Lung (tissue), 11 donors: ENCODE measurements at regions not wholly inside any gene's neighbourhood (a gene's known extent, or its start where the extent isn't known, plus 50 kb on each side); places are given as distances from the start of the nearest gene placed in this dataset.

ENCODE experiments used
- ATAC-seq: fragments of 200-7000 bp; cut with Tn5 transposase; one replicate; pipeline ENCODE4 v1.9.1; 2020; ENCODE audit warnings: moderate number of reproducible peaks; ENCODE audit not compliant: insufficient read depth, low FRiP score
- DNase-seq, 3 donors: peaks; one replicate each; pipeline ENCODE4 v3.0.0-alpha.2; 2013 to 2017
- H3K27ac ChIP-seq, 2 donors: one replicate each; pipeline ENCODE4 v1.5.1; 2013; ENCODE audit warnings: mild to moderate bottlenecking in 2 of 2, moderate library complexity in 2 of 2, control low read depth in 1 of 2, inconsistent platforms in 1 of 2, low read depth in 1 of 2, low read length in 1 of 2
- H3K27me3 ChIP-seq, 3 donors: one replicate each; pipeline ENCODE4 v1.5.1; 2013; ENCODE audit warnings: low read length in 2 of 3; ENCODE audit not compliant: control insufficient read depth in 3 of 3, insufficient read depth in 3 of 3
- H3K36me3 ChIP-seq, 4 donors: one replicate each; pipeline ENCODE4 v1.5.1; 2013; ENCODE audit warnings: low read length in 4 of 4, mild to moderate bottlenecking in 1 of 4, moderate library complexity in 1 of 4; ENCODE audit not compliant: control insufficient read depth in 4 of 4, insufficient read depth in 4 of 4
- H3K4me1 ChIP-seq, 5 donors: one replicate each; pipeline ENCODE4 v1.5.1; 2013; ENCODE audit warnings: low read length in 5 of 5, mild to moderate bottlenecking in 2 of 5, moderate library complexity in 1 of 5; ENCODE audit not compliant: control insufficient read depth in 5 of 5, insufficient read depth in 5 of 5
- H3K4me3 ChIP-seq: one replicate; pipeline ENCODE4 v1.5.1; 2013; ENCODE audit warnings: mild to moderate bottlenecking, control low read depth, moderate library complexity
- H3K9ac ChIP-seq, 2 donors: one replicate each; pipeline ENCODE4 v1.5.1; 2013; ENCODE audit warnings: low read length in 2 of 2, control low read depth in 1 of 2; ENCODE audit not compliant: insufficient read depth in 1 of 2
- H3K9me3 ChIP-seq, 4 donors: one replicate each; pipeline ENCODE4 v1.5.1; 2013; ENCODE audit warnings: low read length in 3 of 4, mild to moderate bottlenecking in 1 of 4, moderate library complexity in 1 of 4; ENCODE audit not compliant: control insufficient read depth in 4 of 4, insufficient read depth in 3 of 4
- WGBS, 2 donors: extraction: QIAGEN DNeasy Blood & Tissue Kit; methylation state at CpG; one replicate each; pipeline ENCODE4 v1.1.7; 2013; 5-methylcytosine and 5-hydroxymethylcytosine counted together
- TF ChIP-seq, protein P1 (sequence below): IDR thresholded peaks from 2 replicates; pipeline ENCODE4 v1.5.1; 2012; ENCODE audit warnings: mild to moderate bottlenecking; ENCODE audit errors: control extremely low read depth, extremely low read depth
- donor health status: control.
- donor health status: control.
- donor health status: Bipolar disorder and iron deficiency.
- donor health status: healthy.
- donor health status: DM: yes; HTN: yes; CAD: no.

DNA sequence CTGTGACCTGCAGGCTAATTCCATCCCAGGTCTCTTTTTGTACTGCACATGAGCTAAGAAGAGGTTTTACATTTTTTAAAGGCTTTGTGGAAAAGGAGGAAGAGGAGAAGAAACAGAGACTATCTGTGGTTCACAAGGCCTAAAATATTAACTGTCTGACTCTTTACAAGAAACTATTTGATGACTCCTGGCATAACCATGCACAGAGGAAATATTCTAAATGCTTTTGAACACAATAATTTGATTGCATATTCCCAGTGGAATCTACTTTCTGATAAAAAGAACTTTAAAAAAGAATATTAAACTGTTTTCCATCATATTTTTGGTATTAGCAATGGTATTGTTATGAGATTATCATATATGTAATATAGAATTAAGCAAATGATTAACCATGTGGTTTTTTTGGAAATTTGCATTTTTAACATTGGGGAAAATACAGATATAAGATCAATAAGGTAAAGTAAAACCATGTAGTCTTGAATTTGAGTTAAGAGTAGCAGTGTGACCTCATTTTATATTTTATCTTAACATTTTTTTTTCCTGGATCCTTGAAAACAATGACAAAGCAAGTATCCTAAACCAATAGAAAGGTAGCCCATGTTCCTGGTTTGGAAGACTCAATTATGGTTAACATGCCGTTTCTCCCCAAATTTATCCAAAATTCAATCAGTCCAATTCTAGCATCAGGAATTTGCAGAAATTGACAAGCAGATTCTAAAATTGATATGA, 251.0 kb downstream of the UQCRFS1 start:
- Histone ChIP-seq H3K4me3 (no peak overlapping the region), H3K36me3 (no peaks in the 10 kb centered on the region), H3K9me3 (peaks cover 0 to 2% (median 0%) of the 10 kb centered on the region in 4 donors), H3K27me3 (no peaks in the 10 kb centered on the region), H3K27ac (no peak overlapping the region), H3K4me1 (peaks cover 0 to 2% (median 0%) of the 10 kb centered on the region in 5 donors), H3K9ac (no peak overlapping the region)
- DNase-seq (no peak), ATAC-seq (no peak)
- WGBS, 2 donors: 86% methylated on average over 1 of the region's 1 CpG
- TF ChIP-seq, protein P1, sequence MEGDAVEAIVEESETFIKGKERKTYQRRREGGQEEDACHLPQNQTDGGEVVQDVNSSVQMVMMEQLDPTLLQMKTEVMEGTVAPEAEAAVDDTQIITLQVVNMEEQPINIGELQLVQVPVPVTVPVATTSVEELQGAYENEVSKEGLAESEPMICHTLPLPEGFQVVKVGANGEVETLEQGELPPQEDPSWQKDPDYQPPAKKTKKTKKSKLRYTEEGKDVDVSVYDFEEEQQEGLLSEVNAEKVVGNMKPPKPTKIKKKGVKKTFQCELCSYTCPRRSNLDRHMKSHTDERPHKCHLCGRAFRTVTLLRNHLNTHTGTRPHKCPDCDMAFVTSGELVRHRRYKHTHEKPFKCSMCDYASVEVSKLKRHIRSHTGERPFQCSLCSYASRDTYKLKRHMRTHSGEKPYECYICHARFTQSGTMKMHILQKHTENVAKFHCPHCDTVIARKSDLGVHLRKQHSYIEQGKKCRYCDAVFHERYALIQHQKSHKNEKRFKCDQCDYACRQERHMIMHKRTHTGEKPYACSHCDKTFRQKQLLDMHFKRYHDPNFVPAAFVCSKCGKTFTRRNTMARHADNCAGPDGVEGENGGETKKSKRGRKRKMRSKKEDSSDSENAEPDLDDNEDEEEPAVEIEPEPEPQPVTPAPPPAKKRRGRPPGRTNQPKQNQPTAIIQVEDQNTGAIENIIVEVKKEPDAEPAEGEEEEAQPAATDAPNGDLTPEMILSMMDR: no peak

DNA sequence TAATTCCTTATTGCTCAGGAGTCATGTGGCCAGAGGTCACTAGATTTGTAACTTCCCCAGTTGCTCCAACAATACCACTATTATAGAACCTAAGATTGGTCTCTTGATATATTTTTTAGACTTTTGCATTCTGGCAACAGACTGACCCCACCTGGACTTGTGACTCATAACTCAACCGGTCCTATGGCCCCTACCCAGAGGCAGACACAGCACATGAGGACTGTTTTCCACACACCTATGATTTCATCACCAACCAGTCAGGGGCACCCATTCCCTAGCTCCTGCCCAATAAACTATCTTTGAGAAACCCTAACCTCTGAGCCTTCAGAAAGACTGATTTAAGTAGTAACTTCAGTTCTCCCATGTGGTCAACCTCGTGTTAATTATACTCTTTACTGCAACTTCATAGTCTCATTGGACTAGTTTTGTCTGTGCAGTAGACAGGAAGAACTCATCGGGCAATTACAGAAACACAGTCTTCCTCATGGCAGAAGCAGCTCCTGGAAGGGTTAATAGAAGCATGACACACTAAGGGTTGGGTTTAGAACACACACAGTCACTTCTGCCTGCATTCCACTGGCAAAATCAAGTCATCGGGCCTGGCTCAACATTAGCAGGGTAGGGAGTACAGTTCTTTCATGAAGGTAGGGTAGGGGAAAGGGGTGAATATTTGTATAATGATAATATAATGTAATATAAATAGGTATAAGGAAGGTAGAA, 251.8 kb downstream of the UQCRFS1 start:
- no peak for ATAC-seq
- H3K9me3 ChIP-seq: peaks cover 0 to 2% (median 0%) of the 10 kb centered on the region in 4 donors
- H3K4me1 ChIP-seq: peaks cover 0 to 2% (median 0%) of the 10 kb centered on the region in 5 donors
- no peak overlapping the region for H3K9ac ChIP-seq
- TF ChIP-seq, protein P1: no peak
- no peak for DNase-seq
- no peak overlapping the region for H3K27ac ChIP-seq
- H3K36me3 ChIP-seq: no peaks in the 10 kb centered on the region
- H3K27me3 ChIP-seq: no peaks in the 10 kb centered on the region
- 73 to 86% methylated on average over 4 of the region's 4 CpGs for WGBS, 2 donors
- no peak overlapping the region for H3K4me3 ChIP-seq

DNA sequence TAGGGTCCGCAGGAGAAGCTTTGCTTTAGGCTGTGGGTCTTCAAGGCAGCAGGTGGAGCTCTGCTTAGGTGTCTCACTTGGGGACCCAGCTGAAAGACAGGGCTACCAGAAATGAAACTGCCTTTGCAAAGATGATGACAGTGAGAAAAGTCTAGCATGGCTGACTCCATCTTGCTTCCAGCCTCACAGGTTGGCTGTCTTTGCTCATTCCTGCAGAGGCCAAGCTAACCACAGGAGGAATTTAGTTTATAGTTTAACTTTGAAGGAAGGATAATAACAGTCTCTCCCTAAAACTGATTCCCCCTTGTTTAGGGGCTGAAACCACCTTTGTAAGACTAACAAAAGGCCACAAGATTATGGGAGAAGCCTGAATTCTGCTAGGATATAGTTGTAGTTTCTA, 252.4 kb downstream of the UQCRFS1 start:
- no peaks in the 10 kb centered on the region for H3K27me3 ChIP-seq
- TF ChIP-seq, protein P1: no peak

More for the DNA sequence above, 252.4 kb downstream of the UQCRFS1 start:
- H3K36me3 ChIP-seq: no peaks in the 10 kb centered on the region
- DNase-seq: no peak
- WGBS, 2 donors: 81 to 86% methylated on average over 1 of the region's 1 CpG
- H3K4me3 ChIP-seq: no peak overlapping the region
- H3K4me1 ChIP-seq: peaks cover 0 to 2% (median 0%) of the 10 kb centered on the region in 5 donors
- H3K9ac ChIP-seq: no peak overlapping the region
- H3K9me3 ChIP-seq: peaks cover 0 to 2% (median 0%) of the 10 kb centered on the region in 4 donors
- ATAC-seq: no peak
- H3K27ac ChIP-seq: no peak overlapping the region
